AG04450 (cell line): ENCODE measurements at regions not wholly inside any gene's neighbourhood (a gene's known extent, or its start where the extent isn't known, plus 50 kb on each side); places are given as distances from the start of the nearest gene placed in this dataset.

Experiments
- CTCF ChIA-PET: fragments of 300-600, 350-600 bp; formaldehyde crosslinking; extraction: SDS; loops from one replicate; lab custom pipeline; 2022; ENCODE audit warnings: antibody characterized with exemption, inconsistent platforms; lab: Charles Lee
- POLR2A ChIA-PET: fragments of 350-600 bp; formaldehyde crosslinking; extraction: SDS; loops from one replicate; lab custom pipeline; 2021; ENCODE audit warnings: antibody characterized with exemption, inconsistent platforms; lab: Yijun Ruan, JAX
- DNase-seq: peaks from one replicate; pipeline ENCODE4 v3.0.0-alpha.2; 2011; ENCODE audit warnings: low read depth, low spot score
- H3K27ac ChIP-seq: one replicate; pipeline ENCODE4 v1.5.1; 2012; ENCODE audit warnings: low read depth, low read length, control low read depth
- H3K27me3 ChIP-seq: one replicate; pipeline ENCODE4 v1.6.0; 2012; ENCODE audit warnings: low read length; ENCODE audit not compliant: control insufficient read depth, insufficient read depth
- H3K4me3 ChIP-seq: 2 replicates; pipeline ENCODE4 v1.5.1; 2011; ENCODE audit warnings: mild to moderate bottlenecking, low read depth, low read length, control low read depth
- H3K9me3 ChIP-seq: 2 replicates; pipeline ENCODE4 v1.5.1; 2012; ENCODE audit warnings: low read length; ENCODE audit not compliant: control insufficient read depth, insufficient read depth
- CTCF ChIP-seq: IDR thresholded peaks from 2 replicates; pipeline ENCODE4 v1.5.1; 2011; ENCODE audit warnings: low read depth, low read length, control low read depth, inconsistent platforms

GRCh38 chr10:130750441-130750840 lies 561.1 kb downstream of the TCERG1L start:
- no peak for TF ChIP-seq CTCF
- Histone ChIP-seq H3K27ac (no peak overlapping the region), H3K27me3 (no peaks in the 10 kb centered on the region), H3K9me3 (peaks cover 58% of the 10 kb centered on the region), H3K4me3 (no peak overlapping the region)
- DNase-seq: no peak
- ChIA-PET POLR2A (no interaction called here), CTCF (no interaction called here)

- Histone ChIP-seq H3K27ac (no peak overlapping the region), H3K4me3 (no peak overlapping the region), H3K9me3 (peaks cover 50% of the 10 kb centered on the region), H3K27me3 (no peaks in the 10 kb centered on the region)
- POLR2A ChIA-PET: no interaction called here
- no peak for TF ChIP-seq CTCF
- CTCF ChIA-PET: no interaction called here
- DNase-seq: no peak
Observed at GRCh38 chr10:130751106-130751840, 560.2 kb downstream of the TCERG1L start.

- DNase-seq: no peak
- Histone ChIP-seq H3K9me3 (peaks cover 51% of the 10 kb centered on the region), H3K4me3 (no peak overlapping the region), H3K27ac (no peak overlapping the region), H3K27me3 (no peaks in the 10 kb centered on the region)
- ChIA-PET POLR2A (no interaction called here), CTCF (no interaction called here)
- TF ChIP-seq CTCF: no peak
Observed at GRCh38 chr10:130751851-130752250, 559.7 kb downstream of the TCERG1L start.

GRCh38 chr10:130756651-130757050 lies 554.9 kb downstream of the TCERG1L start:
- no peak for DNase-seq
- CTCF ChIA-PET: no interaction called here

GRCh38 chr10:130757271-130757670 lies 554.2 kb downstream of the TCERG1L start:
- Histone ChIP-seq H3K27me3 (no peaks in the 10 kb centered on the region), H3K9me3 (peaks cover 41% of the 10 kb centered on the region), H3K27ac (no peak overlapping the region), H3K4me3 (no peak overlapping the region)
- no peak for DNase-seq
- TF ChIP-seq CTCF: no peak
- ChIA-PET CTCF (no interaction called here), POLR2A (no interaction called here)

More at GRCh38 chr10:130756651-130757050, 554.9 kb downstream of the TCERG1L start:
- Histone ChIP-seq H3K9me3 (peaks cover 40% of the 10 kb centered on the region), H3K27ac (no peak overlapping the region), H3K4me3 (no peak overlapping the region), H3K27me3 (no peaks in the 10 kb centered on the region)
- POLR2A ChIA-PET: no interaction called here
- no peak for TF ChIP-seq CTCF
